GM21576 (cell line): ENCODE measurements at regions not wholly inside any gene's neighbourhood (a gene's known extent, or its start where the extent isn't known, plus 50 kb on each side); places are given as distances from the start of the nearest gene placed in this dataset.

ENCODE experiments used
- ATAC-seq: cut with Tn5 transposase; IDR thresholded peaks from one replicate; pipeline ENCODE4 v1.9.1; 2021; ENCODE audit warnings: mild to moderate bottlenecking, moderate library complexity; ENCODE audit not compliant: unreplicated experiment

GRCh38 chr3:127106053-127106452 lies 86.9 kb upstream of the PRR23E start:
- no peak for ATAC-seq

- ATAC-seq, result no peak
These were observed 86.5 kb upstream of the PRR23E start for GRCh38 chr3:127106456-127106855.

- ATAC-seq, result no peak
These were observed 85.9 kb upstream of the PRR23E start for GRCh38 chr3:127107002-127107401.

GRCh38 chr3:127107491-127108375 lies 85.2 kb upstream of the PRR23E start:
- no peak for ATAC-seq

- ATAC-seq, result no peak
These were observed 84.1 kb upstream of the PRR23E start for GRCh38 chr3:127108796-127109195.

- no peak for ATAC-seq
These were observed 81.8 kb upstream of the PRR23E start for GRCh38 chr3:127110982-127111693.

GRCh38 chr3:127112796-127113570 lies 79.9 kb upstream of the PRR23E start:
- no peak for ATAC-seq

GRCh38 chr3:127113571-127113891 lies 79.4 kb upstream of the PRR23E start:
- ATAC-seq, result no peak

GRCh38 chr3:127114337-127115070 lies 78.4 kb upstream of the PRR23E start:
- ATAC-seq, result no peak

- no peak for ATAC-seq
These were observed 77.1 kb upstream of the PRR23E start for GRCh38 chr3:127115691-127116351.

- no peak for ATAC-seq
These were observed 74.6 kb upstream of the PRR23E start for GRCh38 chr3:127118366-127118765.

GRCh38 chr3:127119693-127120464 lies 73.1 kb upstream of the PRR23E start:
- no peak for ATAC-seq

GRCh38 chr3:127120851-127121647 lies 71.9 kb upstream of the PRR23E start:
- no peak for ATAC-seq

GRCh38 chr3:127121885-127122284 lies 71.0 kb upstream of the PRR23E start:
- ATAC-seq, result no peak

- ATAC-seq, result no peak
These were observed 69.4 kb upstream of the PRR23E start for GRCh38 chr3:127123533-127123932.

GRCh38 chr3:127124120-127124519 lies 68.8 kb upstream of the PRR23E start:
- ATAC-seq, result no peak

GRCh38 chr3:127131424-127132170 lies 61.3 kb upstream of the PRR23E start:
- ATAC-seq, result no peak

GRCh38 chr3:127132876-127133275 lies 60.1 kb upstream of the PRR23E start:
- no peak for ATAC-seq
